Esophagus muscularis mucosa (tissue), 4 donors: ENCODE measurements at regions not wholly inside any gene's neighbourhood (a gene's known extent, or its start where the extent isn't known, plus 50 kb on each side); places are given as distances from the start of the nearest gene placed in this dataset.

Source experiments
- DNase-seq: peaks from one replicate; pipeline ENCODE4 v3.0.0-alpha.2; 2017; ENCODE audit errors: extremely low spot score
- H3K27ac ChIP-seq, 4 donors: fragments of 200-600 bp; sonication (generic); replicated peaks in 1 of 4; 1 replicate in 3 of 4; 2 replicates in 1 of 4; pipeline ENCODE4 v1.5.1; 2016 to 2019; ENCODE audit warnings: mild to moderate bottlenecking in 1 of 4
- H3K27me3 ChIP-seq, 4 donors: fragments of 200-600 bp; sonication (generic); one replicate each; pipeline versions ENCODE4 v1.5.1 to v1.6.0; 2016 to 2019
- H3K36me3 ChIP-seq, 4 donors: fragments of 200-600 bp; sonication (generic); one replicate each; pipeline ENCODE4 v1.5.1; 2016 to 2019
- H3K4me1 ChIP-seq, 4 donors: fragments of 200-600 bp; sonication (generic); one replicate each; pipeline ENCODE4 v1.5.1; 2016 to 2019
- H3K4me3 ChIP-seq, 4 donors: fragments of 200-600 bp; sonication (generic); 1 replicate in 2 of 4; 2 replicates in 2 of 4; pipeline ENCODE4 v1.5.1; 2016 to 2019; ENCODE audit warnings: mild to moderate bottlenecking in 4 of 4, moderate library complexity in 1 of 4
- H3K9me3 ChIP-seq, 4 donors: fragments of 200-600 bp; sonication (generic); 1 replicate in 3 of 4; 2 replicates in 1 of 4; pipeline ENCODE4 v1.5.1; 2016 to 2019
- EP300 ChIP-seq: sonication (generic); formaldehyde crosslinking; IDR thresholded peaks from one replicate; pipeline ENCODE4 v1.6.1; 2017; ENCODE audit warnings: antibody characterized with exemption
- POLR2A ChIP-seq: fragments of 450-650 bp; IDR thresholded peaks from one replicate; pipeline ENCODE4 v1.6.1; 2017; ENCODE audit warnings: antibody characterized with exemption, moderate library complexity, mild to moderate bottlenecking, low read depth
- POLR2AphosphoS5 ChIP-seq, 2 donors: sonication (generic); formaldehyde crosslinking; IDR thresholded peaks; one replicate each; pipeline ENCODE4 v1.6.1; 2017; ENCODE audit warnings: antibody characterized with exemption in 2 of 2
- WGBS: methylation state at CpG from one replicate; pipeline ENCODE4 v1.1.5; 2018; 5-methylcytosine and 5-hydroxymethylcytosine counted together
- intact Hi-C: fragments of 100-400 bp; cut with DNase I; formaldehyde crosslinking; loops from one replicate; pipeline ENCODE4 v1.15.1; 2023
- TF ChIP-seq, protein P1 (sequence below), 3 experiments: fragments of 200-600 bp in 2 of 3; fragments of 450-650 bp in 1 of 3; sonication (generic) in 2 of 3; IDR thresholded peaks; one replicate each; pipeline ENCODE4 v1.5.1; 2017 to 2019; ENCODE audit warnings: antibody characterized with exemption in 3 of 3, mild to moderate bottlenecking in 2 of 3, moderate library complexity in 1 of 3

- intact Hi-C loops: no loop called here
- WGBS: 83% methylated on average over 3 of the region's 3 CpGs
Measured at GRCh38 chr1:88275259-88275862, 408.7 kb upstream of the PKN2 start.

GRCh38 chr1:88276163-88276562 lies 407.9 kb upstream of the PKN2 start:
- peaks cover 0 to 9% (median 3%) of the 10 kb centered on the region in 4 donors for H3K4me1 ChIP-seq
- intact Hi-C loops: no loop called here
- H3K9me3 ChIP-seq: no peaks in the 10 kb centered on the region
- no peaks in the 10 kb centered on the region for H3K27me3 ChIP-seq
- no peak for DNase-seq
- H3K4me3 ChIP-seq: no peak overlapping the region
- 10% methylated on average over 4 of the region's 4 CpGs for WGBS
- TF ChIP-seq POLR2AphosphoS5 (IDR thresholded peaks at IDR 0.05) (no peak), POLR2A (no peak), EP300 (no peak)
- TF ChIP-seq, protein P1, sequence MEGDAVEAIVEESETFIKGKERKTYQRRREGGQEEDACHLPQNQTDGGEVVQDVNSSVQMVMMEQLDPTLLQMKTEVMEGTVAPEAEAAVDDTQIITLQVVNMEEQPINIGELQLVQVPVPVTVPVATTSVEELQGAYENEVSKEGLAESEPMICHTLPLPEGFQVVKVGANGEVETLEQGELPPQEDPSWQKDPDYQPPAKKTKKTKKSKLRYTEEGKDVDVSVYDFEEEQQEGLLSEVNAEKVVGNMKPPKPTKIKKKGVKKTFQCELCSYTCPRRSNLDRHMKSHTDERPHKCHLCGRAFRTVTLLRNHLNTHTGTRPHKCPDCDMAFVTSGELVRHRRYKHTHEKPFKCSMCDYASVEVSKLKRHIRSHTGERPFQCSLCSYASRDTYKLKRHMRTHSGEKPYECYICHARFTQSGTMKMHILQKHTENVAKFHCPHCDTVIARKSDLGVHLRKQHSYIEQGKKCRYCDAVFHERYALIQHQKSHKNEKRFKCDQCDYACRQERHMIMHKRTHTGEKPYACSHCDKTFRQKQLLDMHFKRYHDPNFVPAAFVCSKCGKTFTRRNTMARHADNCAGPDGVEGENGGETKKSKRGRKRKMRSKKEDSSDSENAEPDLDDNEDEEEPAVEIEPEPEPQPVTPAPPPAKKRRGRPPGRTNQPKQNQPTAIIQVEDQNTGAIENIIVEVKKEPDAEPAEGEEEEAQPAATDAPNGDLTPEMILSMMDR (IDR thresholded peaks at IDR 0.05): no peak
- no peak overlapping the region for H3K27ac ChIP-seq
- no peaks in the 10 kb centered on the region for H3K36me3 ChIP-seq

More at GRCh38 chr1:88275259-88275862, 408.7 kb upstream of the PKN2 start:
- Histone ChIP-seq H3K36me3 (no peaks in the 10 kb centered on the region), H3K9me3 (no peaks in the 10 kb centered on the region), H3K4me1 (peaks cover 0 to 9% (median 3%) of the 10 kb centered on the region in 4 donors), H3K27ac (no peak overlapping the region), H3K4me3 (no peak overlapping the region), H3K27me3 (no peaks in the 10 kb centered on the region)
- no peak for DNase-seq
- TF ChIP-seq POLR2A (no peak), POLR2AphosphoS5 (IDR thresholded peaks at IDR 0.05) (no peak), EP300 (no peak)
- TF ChIP-seq, protein P1 (IDR thresholded peaks at IDR 0.05): no peak

DNA sequence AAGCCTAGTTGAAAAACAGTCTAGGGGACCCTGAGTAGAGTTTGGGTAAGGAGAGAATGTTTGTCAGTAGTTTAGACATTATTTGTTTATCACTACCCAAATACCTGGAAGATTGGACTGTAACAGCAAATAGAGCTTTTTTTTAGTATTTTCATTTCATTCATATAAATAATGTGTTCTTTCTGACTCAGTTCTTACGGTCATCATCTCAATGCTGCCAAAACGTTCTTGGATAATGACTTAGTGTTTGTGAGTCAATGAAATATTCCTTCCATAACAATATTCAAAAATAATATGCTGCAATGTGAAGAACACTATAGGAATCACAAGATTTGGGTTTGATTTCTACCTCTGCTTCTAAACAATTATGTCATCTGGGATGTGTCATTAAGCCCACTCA lies 400.0 kb upstream of the PKN2 start:
- no peak for TF ChIP-seq EP300
- TF ChIP-seq, protein P1 (IDR thresholded peaks at IDR 0.05): no peak
- no peak for TF ChIP-seq POLR2A
- no peak for TF ChIP-seq POLR2AphosphoS5 (IDR thresholded peaks at IDR 0.05)
- intact Hi-C loops: no loop called here
- WGBS: 64% methylated on average over 2 of the region's 2 CpGs

DNA sequence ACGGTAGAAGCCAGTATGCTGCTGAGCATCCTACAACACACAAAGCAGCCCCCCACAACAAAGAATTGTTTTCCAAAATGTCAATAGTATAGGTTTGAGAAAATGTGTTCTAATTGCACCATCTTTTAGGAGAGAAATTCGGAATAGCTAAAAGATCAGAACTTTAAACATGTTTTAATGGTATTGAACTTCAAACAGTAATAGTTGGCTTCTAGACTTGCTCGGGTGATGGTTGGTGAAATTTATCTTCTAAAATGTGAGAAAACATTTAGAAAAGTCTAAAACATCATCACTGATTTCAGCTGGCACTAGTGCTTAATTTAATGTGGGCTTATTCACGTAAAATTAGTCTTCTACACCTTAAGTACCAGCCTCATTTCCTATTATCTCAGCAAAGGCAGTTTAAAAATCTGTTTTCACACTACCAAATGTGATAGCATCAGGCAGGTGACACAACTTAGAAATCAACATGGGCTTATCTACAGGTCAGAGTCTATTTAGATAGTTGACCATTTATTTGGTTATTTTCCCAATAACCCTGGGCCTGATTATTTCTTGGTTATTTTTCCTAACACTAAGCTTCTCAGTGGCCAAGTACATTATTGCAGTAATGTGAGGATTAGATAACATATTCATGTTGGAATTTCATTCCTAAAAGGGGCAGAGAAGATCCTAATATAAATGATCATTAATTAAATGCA lies 399.3 kb upstream of the PKN2 start:
- Histone ChIP-seq H3K36me3 (no peaks in the 10 kb centered on the region), H3K4me3 (no peak overlapping the region), H3K27me3 (no peaks in the 10 kb centered on the region), H3K4me1 (peaks cover 0 to 9% (median 6%) of the 10 kb centered on the region in 4 donors), H3K9me3 (no peaks in the 10 kb centered on the region), H3K27ac (no peak overlapping the region)
- TF ChIP-seq, protein P1 (IDR thresholded peaks at IDR 0.05): no peak
- no peak for TF ChIP-seq EP300
- no peak for TF ChIP-seq POLR2AphosphoS5 (IDR thresholded peaks at IDR 0.05)
- no peak for TF ChIP-seq POLR2A
- DNase-seq: no peak
- intact Hi-C loops: no loop called here
- WGBS: 82% methylated on average over 4 of the region's 4 CpGs

More for the DNA sequence above, 400.0 kb upstream of the PKN2 start:
- H3K27me3 ChIP-seq: no peaks in the 10 kb centered on the region
- peaks cover 0 to 5% (median 0%) of the 10 kb centered on the region in 4 donors for H3K4me1 ChIP-seq
- no peaks in the 10 kb centered on the region for H3K36me3 ChIP-seq
- no peaks in the 10 kb centered on the region for H3K9me3 ChIP-seq
- no peak for DNase-seq
- H3K4me3 ChIP-seq: no peak overlapping the region
- H3K27ac ChIP-seq: no peak overlapping the region
